ENCODE measurements at regions not wholly inside any gene's neighbourhood (a gene's known extent, or its start where the extent isn't known, plus 50 kb on each side); places are given as distances from the start of the nearest gene placed in this dataset.

GRCh38 chr7:68853254-68853653 lies 745.0 kb upstream of the AUTS2 start:
- H3K9me3 ChIP-seq, result peaks cover 0 to 4% (median 0%) of the 10 kb centered on the region in 3 donors
- no peak for DNase-seq
- no peak overlapping the region for H3K4me3 ChIP-seq
- H3K27me3 ChIP-seq, result no peaks in the 10 kb centered on the region
- no peaks in the 10 kb centered on the region for H3K36me3 ChIP-seq
- TF ChIP-seq CTCF (IDR thresholded peaks at IDR 0.05), result no peak
- intact Hi-C loops (cut with DNase I; ENCODE audit: low total_unique reads), result no loop called here
- no peaks in the 10 kb centered on the region for H3K4me1 ChIP-seq
- no peak overlapping the region for H3K27ac ChIP-seq

- no peak for DNase-seq
- Histone ChIP-seq H3K36me3 (no peaks in the 10 kb centered on the region), H3K27me3 (no peaks in the 10 kb centered on the region), H3K4me1 (no peaks in the 10 kb centered on the region), H3K27ac (no peak overlapping the region), H3K9me3 (no peaks in the 10 kb centered on the region), H3K4me3 (no peak overlapping the region)
- intact Hi-C loops (cut with DNase I; ENCODE audit: low total_unique reads), result no loop called here
- no peak for TF ChIP-seq CTCF (IDR thresholded peaks at IDR 0.05)
Observed at GRCh38 chr7:68857571-68857970, 740.7 kb upstream of the AUTS2 start.

- H3K4me1 ChIP-seq, result no peaks in the 10 kb centered on the region
- no peak for DNase-seq
- no peaks in the 10 kb centered on the region for H3K9me3 ChIP-seq
- H3K36me3 ChIP-seq, result no peaks in the 10 kb centered on the region
- no peaks in the 10 kb centered on the region for H3K27me3 ChIP-seq
- no peak for TF ChIP-seq CTCF (IDR thresholded peaks at IDR 0.05)
- H3K4me3 ChIP-seq, result no peak overlapping the region
- intact Hi-C loops (cut with DNase I; ENCODE audit: low total_unique reads), result no loop called here
- no peak overlapping the region for H3K27ac ChIP-seq
Observed at GRCh38 chr7:68858497-68858896, 739.8 kb upstream of the AUTS2 start.

- Histone ChIP-seq H3K4me1 (no peaks in the 10 kb centered on the region), H3K27ac (no peak overlapping the region), H3K36me3 (no peaks in the 10 kb centered on the region), H3K9me3 (no peaks in the 10 kb centered on the region), H3K4me3 (no peak overlapping the region), H3K27me3 (no peaks in the 10 kb centered on the region)
- TF ChIP-seq CTCF (IDR thresholded peaks at IDR 0.05), result no peak
- intact Hi-C loops (cut with DNase I; ENCODE audit: low total_unique reads), result no loop called here
- DNase-seq, result no peak
Observed at GRCh38 chr7:68861171-68861570, 737.1 kb upstream of the AUTS2 start.

- no peak for DNase-seq
- intact Hi-C loops (cut with DNase I; ENCODE audit: low total_unique reads), result no loop called here
- H3K27ac ChIP-seq, result no peak overlapping the region
- H3K9me3 ChIP-seq, result no peaks in the 10 kb centered on the region
- no peak overlapping the region for H3K4me3 ChIP-seq
- H3K36me3 ChIP-seq, result no peaks in the 10 kb centered on the region
- no peaks in the 10 kb centered on the region for H3K27me3 ChIP-seq
- H3K4me1 ChIP-seq, result no peaks in the 10 kb centered on the region
- TF ChIP-seq CTCF (IDR thresholded peaks at IDR 0.05), result no peak
Observed at GRCh38 chr7:68862261-68862660, 736.0 kb upstream of the AUTS2 start.

- intact Hi-C loops (cut with DNase I; ENCODE audit: low total_unique reads), result no loop called here
- no peaks in the 10 kb centered on the region for H3K27me3 ChIP-seq
- H3K4me3 ChIP-seq, result no peak overlapping the region
- no peak overlapping the region for H3K27ac ChIP-seq
- no peaks in the 10 kb centered on the region for H3K9me3 ChIP-seq
- H3K4me1 ChIP-seq, result no peaks in the 10 kb centered on the region
- no peak for TF ChIP-seq CTCF (IDR thresholded peaks at IDR 0.05)
- DNase-seq, result no peak
- no peaks in the 10 kb centered on the region for H3K36me3 ChIP-seq
Observed at GRCh38 chr7:68862736-68863135, 735.5 kb upstream of the AUTS2 start.
